Germinal center (tissue), 1 donor: ENCODE measurements at regions not wholly inside any gene's neighbourhood (a gene's known extent, or its start where the extent isn't known, plus 50 kb on each side); places are given as distances from the start of the nearest gene placed in this dataset.

ENCODE experiments used
- DNase-seq: peaks from one replicate; pipeline ENCODE4 v3.0.0; 2012; ENCODE audit warnings: mixed read lengths, low spot score

- DNase-seq, result no peak
These were observed 89.6 kb upstream of the SOX5 start for GRCh38 chr12:24039113-24039525.

- DNase-seq, result no peak
These were observed 88.9 kb upstream of the SOX5 start for GRCh38 chr12:24038211-24038997.

- no peak for DNase-seq
These were observed 87.2 kb upstream of the SOX5 start for GRCh38 chr12:24036438-24037216.

GRCh38 chr12:24034894-24035293, 85.4 kb upstream of the SOX5 start:
- no peak for DNase-seq

GRCh38 chr12:24034160-24034559, 84.7 kb upstream of the SOX5 start:
- DNase-seq, result no peak

- no peak for DNase-seq
These were observed 77.9 kb upstream of the SOX5 start for GRCh38 chr12:24027352-24027751.

- no peak for DNase-seq
These were observed 75.8 kb upstream of the SOX5 start for GRCh38 chr12:24025153-24025798.

GRCh38 chr12:24023081-24023480, 73.6 kb upstream of the SOX5 start:
- no peak for DNase-seq

- DNase-seq, result no peak
These were observed 71.7 kb upstream of the SOX5 start for GRCh38 chr12:24021164-24021502.

GRCh38 chr12:24020397-24021163, 71.1 kb upstream of the SOX5 start:
- DNase-seq, result no peak

- DNase-seq, result no peak
These were observed 66.3 kb upstream of the SOX5 start for GRCh38 chr12:24015833-24016160.

GRCh38 chr12:24014915-24015832, 65.7 kb upstream of the SOX5 start:
- DNase-seq, result no peak

GRCh38 chr12:24014240-24014639, 64.8 kb upstream of the SOX5 start:
- DNase-seq, result no peak

- no peak for DNase-seq
These were observed 63.1 kb upstream of the SOX5 start for GRCh38 chr12:24012528-24012927.

GRCh38 chr12:24011927-24012507, 62.5 kb upstream of the SOX5 start:
- no peak for DNase-seq

- no peak for DNase-seq
These were observed 58.7 kb upstream of the SOX5 start for GRCh38 chr12:24008166-24008565.
